SK-N-DZ (cell line): ENCODE measurements at regions not wholly inside any gene's neighbourhood (a gene's known extent, or its start where the extent isn't known, plus 50 kb on each side); places are given as distances from the start of the nearest gene placed in this dataset.
"Not testable (repeated sequence)": the region's sequence is repeated elsewhere in the genome, so short reads cannot be mapped to it uniquely, and the experiment has no call there.

ENCODE experiments used
- DNase-seq: peaks from one replicate; pipeline ENCODE4 v3.0.0-alpha.2; 2015; ENCODE audit warnings: low spot score

GRCh38 chr4:188434643-188435042 is 295.4 kb downstream of the TRIML1 start:
- no peak for DNase-seq

DNA sequence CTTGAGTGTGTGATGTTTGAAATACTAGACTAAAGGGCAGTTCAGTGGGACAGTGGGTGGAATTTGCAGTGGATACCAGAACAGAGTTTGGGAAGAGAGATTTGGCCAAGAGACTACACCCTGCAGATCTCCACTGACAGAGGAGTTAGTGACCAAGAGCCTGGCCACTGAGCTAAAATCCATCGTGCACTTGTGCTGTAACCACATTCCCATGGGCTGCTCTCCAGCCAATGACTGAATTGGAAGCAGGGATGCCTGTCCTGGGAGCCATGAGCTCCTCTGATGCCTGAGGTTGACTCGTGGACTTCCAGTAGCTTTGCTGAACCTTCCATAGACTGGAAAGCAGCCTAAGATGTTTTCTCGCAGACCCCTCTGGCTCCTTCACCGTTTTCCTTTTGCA is 296.1 kb downstream of the TRIML1 start:
- no peak for DNase-seq

GRCh38 chr4:188437535-188437934 is 298.3 kb downstream of the TRIML1 start:
- DNase-seq = no peak

DNA sequence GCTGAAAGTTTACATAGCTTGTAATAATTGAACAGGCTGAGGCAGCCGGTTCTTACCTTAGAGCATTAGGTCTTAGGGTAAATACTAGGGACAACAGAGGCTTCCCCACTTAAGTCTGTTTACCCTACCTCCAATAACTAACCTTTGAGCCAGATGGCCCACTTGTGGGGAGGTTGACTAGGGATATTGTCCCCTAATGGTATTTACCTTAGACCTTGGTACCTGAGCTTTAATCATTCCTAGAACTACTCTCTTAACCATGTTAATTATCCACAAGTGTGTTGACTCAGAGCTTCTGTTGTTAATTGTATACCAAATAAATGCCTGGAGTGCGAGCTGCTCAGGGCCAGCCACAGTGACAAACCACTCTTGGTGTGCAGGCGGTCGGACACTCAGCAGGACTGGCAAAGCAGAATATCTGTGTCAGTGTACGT is 299.2 kb downstream of the TRIML1 start:
- DNase-seq = not testable (repeated sequence)

DNA sequence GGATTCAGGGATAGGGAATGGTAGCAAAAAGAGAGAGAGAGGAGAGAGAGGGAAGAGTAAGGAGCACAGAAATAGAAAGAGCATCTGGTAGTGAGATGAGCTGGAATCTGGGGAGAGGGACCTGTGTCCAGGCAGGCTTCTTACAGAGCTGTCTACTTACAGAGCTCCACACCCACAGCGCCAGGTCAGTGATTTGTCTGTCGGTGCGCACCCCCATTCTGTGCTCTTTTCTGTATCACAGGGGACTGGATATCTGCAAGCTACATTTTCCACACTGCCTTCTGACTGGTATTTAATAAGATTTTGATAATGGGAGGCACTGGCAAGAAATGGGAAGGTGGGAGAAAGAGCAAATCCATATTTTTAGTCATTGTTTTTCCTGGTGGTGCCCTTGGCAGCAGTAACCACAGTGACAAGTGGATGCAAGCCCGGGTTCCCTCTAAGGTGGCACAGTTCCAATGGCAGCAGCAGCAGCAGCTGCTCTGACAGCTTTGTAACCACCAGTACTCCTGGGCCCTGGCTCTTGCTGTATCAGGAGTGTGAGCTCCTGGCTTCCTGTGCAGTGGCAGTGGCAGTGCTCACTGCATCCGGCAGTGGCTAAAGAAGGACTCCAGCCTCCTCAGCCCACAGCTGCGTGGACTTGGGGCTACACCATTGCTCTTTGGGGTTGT is 300.5 kb downstream of the TRIML1 start:
- DNase-seq = no peak

GRCh38 chr4:188444500-188444899 is 305.3 kb downstream of the TRIML1 start:
- no peak for DNase-seq

DNA sequence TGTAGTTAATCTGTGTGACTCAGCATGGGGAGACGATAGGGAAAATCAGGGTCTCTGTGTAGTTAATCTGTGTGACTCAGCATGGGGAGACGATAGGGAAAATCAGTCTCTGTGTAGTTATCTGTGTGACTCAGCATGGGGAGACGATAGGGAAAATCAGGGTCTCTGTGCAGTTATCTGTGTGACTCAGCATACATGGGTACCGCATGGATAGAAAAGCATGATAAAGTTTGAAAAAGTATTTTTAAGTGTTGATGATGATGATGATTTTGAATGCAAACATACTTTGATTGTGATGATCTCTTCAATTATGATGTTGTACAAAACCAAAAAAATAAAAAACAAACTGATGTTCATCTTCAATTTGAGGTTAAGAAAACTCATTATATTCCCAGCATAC is 309.8 kb downstream of the TRIML1 start:
- DNase-seq = not testable (repeated sequence)

DNA sequence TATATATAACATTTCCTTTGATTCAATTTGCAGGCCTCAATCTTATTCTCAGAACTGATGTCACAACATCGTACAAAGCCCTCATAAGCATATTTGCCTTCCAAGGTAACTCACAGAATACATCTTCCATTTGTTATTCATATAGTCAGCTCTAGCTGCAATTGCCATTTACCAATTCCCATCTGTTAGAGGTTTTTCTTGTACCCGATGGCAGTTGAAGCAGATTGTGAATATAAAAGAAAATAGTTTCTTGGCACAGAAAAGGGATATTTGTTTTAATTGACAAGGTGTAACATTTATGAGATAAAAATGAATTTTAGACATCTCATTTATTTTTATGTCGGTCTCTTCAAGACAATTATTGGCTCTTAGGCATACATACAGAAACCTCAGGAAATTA is 311.3 kb downstream of the TRIML1 start:
- DNase-seq = no peak

GRCh38 chr4:188452097-188452496 is 312.9 kb downstream of the TRIML1 start:
- DNase-seq = no peak

- no peak for DNase-seq
Measured at GRCh38 chr4:188454575-188454974, 315.3 kb downstream of the TRIML1 start.

GRCh38 chr4:188455062-188455752 is 316.0 kb downstream of the TRIML1 start:
- peak; percentile 36 for DNase-seq

DNA sequence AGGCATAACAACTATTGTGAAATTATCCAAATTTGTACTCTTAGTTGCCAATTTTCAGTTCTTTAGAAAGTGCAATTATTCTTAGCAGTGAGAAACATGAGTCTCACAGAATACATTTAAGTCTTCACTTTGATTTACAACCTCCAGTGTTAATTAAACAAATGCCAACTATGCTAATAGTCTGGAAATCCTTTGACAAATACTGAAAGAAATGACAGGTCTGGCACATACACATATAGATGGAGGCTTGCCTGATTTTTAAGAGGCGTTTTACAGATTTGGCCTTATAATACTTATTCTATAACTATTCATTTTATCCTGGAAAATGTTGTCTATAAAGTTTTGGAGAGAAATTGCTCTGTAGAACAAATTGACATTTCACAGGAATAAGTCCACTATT is 320.1 kb downstream of the TRIML1 start:
- DNase-seq = no peak

- DNase-seq = no peak
Measured at GRCh38 chr4:188463909-188464308, 324.7 kb downstream of the TRIML1 start.

DNA sequence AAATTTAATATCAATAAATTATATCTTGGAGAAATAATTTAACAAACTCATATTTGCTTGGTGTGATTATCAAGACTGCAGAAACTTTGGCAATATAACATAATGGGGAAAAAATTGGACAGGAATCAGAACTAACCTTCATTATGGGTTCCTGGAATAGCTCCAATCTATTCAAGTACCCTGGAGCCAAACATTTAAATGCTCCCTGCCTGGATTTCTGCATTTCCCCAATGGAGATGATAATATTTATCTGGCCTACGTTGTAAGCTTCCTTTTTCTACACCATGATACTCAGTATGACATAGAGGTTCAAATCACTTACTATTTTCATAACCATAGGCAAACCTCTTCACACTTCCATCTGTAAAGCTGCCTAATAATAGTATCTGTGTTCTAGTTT is 326.8 kb downstream of the TRIML1 start:
- no peak for DNase-seq

- no peak for DNase-seq
Measured at GRCh38 chr4:188484256-188484655, 345.0 kb downstream of the TRIML1 start.

DNA sequence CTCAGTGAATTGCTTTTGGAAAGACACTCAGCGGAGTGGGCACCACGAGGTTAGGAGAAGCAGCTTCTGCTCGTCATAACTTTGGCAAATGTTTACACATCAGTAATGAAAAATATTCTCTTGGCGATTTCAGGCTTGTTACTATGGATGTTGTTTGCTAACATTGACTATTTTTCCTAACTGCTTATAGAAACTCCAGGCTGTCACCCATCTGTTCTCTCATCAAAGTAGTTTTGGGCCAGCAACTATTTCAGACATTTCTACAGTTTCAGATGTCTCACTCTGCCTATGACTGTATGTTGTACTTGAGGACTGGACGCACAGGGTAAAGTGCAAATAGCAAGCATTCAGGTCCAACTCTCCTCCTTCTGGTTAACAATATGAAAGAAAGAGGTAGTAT is 346.7 kb downstream of the TRIML1 start:
- DNase-seq = no peak

GRCh38 chr4:188492886-188493285 is 353.6 kb downstream of the TRIML1 start:
- no peak for DNase-seq

DNA sequence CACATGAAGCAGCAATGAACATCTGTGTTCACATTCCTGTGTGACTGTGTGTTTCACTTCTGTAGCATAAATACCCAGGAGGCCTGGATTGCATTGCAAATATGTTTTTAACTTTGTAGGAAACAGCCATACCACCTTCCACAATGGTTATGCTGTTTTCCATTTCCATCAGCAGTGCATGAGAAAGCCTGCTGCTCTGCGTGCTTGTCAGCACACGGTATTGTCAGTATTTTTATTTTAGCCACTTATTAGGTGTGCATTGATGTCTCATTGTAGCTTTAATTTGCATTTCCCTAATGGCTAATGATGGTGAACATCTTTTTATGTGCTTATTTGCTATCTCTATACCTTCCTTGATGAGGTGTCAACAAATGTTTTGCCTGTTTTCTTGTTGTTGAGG is 355.9 kb downstream of the TRIML1 start:
- DNase-seq = no peak

- DNase-seq = no peak
Measured at GRCh38 chr4:188511431-188511830, 372.2 kb downstream of the TRIML1 start.

GRCh38 chr4:188532751-188533150 is 393.5 kb downstream of the TRIML1 start:
- DNase-seq = no peak

GRCh38 chr4:188534297-188534696 is 395.1 kb downstream of the TRIML1 start:
- no peak for DNase-seq

DNA sequence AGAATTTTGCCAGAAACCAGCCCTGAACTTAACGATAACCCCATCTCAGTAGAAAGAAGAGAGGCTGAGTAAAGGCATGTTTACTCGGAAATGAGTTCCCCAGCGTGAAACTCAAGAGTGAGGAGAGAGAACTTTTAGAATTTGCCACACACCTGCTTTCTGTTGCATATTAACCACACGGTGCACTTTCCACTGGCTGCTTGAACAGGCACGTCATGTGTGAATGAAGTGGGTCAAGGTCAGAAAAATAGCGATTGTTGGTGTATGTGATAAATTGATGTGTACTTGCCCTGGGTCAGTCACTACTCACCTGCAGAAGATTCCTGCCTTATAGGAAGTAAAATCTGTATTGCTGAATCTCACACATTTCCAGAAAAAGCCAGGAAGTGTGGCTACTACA is 395.7 kb downstream of the TRIML1 start:
- no peak for DNase-seq

- DNase-seq = peak; percentile 2
Measured at GRCh38 chr4:188536826-188537225, 397.6 kb downstream of the TRIML1 start.
